ENCODE measurements at regions not wholly inside any gene's neighbourhood (a gene's known extent, or its start where the extent isn't known, plus 50 kb on each side); places are given as distances from the start of the nearest gene placed in this dataset.

GRCh38 chr15:70279096-70279495 is 181.4 kb upstream of the TLE3 start:
- TF ChIP-seq CTCF (IDR thresholded peaks at IDR 0.05) (no peak), EZH2phosphoT487 (IDR thresholded peaks at IDR 0.05) (no peak), EZH2 (IDR thresholded peaks at IDR 0.05) (no peak)
